IPS DF 4.7 (cell line): ENCODE measurements at regions not wholly inside any gene's neighbourhood (a gene's known extent, or its start where the extent isn't known, plus 50 kb on each side); places are given as distances from the start of the nearest gene placed in this dataset.
"Not testable (repeated sequence)": the region's sequence is repeated elsewhere in the genome, so short reads cannot be mapped to it uniquely, and the experiment has no call there.

Experiments
- DNase-seq: peaks from one replicate; pipeline ENCODE4 v3.0.0-alpha.2; 2013; ENCODE audit warnings: low spot score; ENCODE audit errors: extremely low read depth

DNA sequence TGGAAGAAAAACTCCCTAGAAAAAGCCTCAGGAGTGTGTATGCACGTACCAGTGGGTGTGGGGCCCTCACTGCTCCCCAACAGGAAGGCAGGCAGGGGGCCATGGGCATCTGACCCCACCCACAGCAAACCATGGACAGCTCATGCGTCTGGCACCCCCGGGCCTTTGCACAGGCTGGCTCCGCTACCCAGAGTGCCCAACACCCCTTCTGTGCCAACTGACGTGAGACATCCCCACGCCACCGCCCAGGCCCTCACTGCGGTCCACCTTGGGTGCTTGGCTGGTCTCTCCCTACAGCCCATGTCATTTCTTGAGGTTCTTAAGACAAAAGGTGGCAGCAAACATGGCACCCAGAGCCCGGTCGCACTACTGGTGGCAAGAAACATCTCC lies 91.4 kb downstream of the NCOR2 start:
- no peak for DNase-seq

DNA sequence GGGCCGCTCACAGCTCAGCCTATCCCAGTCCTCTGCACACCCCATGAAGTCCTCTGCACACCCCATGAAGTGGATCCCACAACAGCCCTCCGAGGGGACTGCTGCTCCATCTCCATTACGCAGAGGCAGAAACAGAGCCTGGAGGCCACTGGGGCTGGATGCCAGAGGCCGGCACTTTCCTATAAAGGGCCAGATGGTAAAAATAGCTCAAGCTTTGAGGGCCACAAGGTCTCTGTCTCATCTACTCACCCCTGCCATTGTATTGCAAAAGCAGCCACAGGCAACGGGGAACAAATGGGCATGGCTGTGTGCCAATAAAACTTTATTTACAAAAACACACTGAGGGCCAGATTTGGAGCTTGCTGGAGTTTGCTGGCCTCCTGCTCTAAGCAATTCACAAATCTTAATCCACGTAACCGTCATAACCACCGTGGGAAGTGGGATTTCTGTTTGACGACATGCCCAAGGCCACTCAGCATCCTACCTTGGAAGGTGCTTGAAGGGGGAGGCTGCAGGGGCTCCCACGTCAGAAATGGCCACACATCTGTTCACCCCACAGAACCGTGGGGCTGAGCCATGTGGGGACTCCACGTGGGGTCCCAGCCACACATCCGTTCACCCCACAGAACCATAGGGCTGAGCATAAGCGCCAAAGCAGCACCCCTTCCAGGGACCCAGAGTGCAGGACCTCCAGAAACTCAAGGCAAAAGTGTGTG lies 92.0 kb downstream of the NCOR2 start:
- DNase-seq = no peak

DNA sequence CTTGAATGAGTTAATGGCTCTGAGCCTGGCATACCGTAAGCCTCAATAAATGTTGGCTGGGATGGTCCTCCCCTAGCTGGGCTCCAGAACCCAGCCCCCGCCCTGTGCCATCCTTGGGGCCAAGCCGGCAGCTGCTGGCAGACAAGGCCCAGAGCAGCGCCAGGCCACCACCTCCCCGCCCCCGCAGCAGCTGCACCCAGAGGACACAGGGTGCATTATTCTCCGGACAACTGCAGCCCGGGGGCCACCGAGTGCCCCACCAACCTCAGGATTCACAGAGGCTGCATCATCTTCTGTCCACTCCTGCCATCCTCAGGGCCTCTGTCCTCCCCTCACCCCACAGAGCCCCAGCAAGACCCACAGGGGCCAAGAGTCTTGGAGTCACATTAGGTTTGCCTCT lies 92.7 kb downstream of the NCOR2 start:
- DNase-seq = no peak

DNA sequence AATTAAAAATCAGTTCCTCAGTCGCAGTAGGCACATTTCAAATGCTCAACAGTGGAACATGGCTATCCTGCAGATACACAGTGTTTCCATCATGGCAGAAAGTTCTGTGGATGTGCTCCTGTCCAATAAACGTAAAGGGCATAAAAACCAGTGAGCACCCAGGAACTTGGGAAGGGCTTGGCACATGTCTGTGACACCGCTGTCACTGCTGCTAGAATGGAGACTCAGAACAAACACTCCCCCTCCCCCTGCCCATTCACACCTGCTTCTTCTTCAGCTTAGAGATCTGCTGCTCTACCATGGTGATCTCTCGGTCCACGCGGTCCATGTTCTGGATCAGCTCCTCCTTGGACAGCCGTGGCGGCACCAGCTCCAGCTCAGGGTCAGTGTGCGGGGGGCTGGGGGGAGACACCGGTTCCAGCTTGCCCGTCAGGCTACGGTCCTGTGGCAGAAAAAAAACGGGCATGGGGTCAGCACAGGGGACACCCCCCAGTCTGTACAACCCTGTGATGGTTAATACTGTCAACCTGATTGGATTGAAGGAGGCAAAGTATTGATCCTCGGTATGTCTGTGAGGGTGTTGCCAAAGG lies 94.6 kb downstream of the NCOR2 start:
- no peak for DNase-seq

DNA sequence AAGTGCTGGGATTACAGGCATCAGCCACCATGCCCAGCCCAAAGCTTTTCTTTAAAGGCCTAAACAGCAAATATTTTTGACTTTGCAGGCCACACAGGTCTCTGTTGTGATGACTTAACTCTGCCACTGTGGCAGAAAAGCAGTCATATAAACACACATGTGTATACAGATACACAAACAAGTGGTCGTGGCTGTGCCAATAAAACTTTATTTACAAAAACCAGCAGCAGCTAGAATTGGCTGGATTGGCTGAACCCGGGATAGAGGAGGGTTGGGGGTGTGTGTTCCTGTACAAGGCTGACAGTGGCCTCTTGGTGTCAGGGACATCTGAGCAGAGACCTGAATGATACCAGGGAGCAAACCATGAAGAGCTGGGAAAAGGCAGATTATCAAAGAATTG lies 95.6 kb downstream of the NCOR2 start:
- no peak for DNase-seq

DNA sequence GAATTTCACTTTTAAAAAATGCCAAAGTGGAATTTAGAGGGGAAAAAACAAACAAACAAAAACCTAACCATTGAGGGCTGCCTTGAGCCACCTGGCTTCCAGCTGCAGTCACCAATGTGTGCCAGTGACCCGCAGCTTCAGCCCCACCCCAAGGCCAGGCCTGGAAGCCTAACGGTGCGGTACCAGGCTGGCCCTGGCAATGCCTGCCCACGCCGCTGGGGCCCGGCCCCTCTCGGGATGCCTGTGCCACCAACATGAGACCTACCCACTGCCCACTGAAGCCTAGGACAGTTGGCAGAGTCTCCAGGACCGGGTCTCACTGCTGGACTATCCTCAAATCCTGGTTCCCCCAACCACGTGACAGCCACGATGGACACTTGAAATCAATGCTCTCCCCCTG lies 96.6 kb downstream of the NCOR2 start:
- no peak for DNase-seq

DNA sequence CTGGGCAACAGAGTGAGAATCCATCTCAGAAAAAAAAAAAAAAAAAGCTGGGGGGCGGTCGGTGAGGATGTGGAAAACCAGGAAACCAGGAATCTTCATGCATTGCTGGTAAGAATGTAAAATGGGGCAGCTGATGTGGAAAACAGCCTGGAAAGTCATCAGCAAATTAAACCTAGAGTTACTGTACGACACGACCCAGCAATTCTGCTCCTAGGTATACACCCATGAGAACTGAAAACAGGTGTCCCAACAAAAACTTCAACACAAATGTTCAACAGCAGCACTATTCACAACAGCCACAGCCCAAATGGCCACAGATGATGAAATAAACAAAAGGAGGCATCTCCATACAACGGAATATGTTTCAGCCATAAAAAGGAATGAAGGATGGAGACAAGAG lies 97.3 kb downstream of the NCOR2 start:
- no peak for DNase-seq

DNA sequence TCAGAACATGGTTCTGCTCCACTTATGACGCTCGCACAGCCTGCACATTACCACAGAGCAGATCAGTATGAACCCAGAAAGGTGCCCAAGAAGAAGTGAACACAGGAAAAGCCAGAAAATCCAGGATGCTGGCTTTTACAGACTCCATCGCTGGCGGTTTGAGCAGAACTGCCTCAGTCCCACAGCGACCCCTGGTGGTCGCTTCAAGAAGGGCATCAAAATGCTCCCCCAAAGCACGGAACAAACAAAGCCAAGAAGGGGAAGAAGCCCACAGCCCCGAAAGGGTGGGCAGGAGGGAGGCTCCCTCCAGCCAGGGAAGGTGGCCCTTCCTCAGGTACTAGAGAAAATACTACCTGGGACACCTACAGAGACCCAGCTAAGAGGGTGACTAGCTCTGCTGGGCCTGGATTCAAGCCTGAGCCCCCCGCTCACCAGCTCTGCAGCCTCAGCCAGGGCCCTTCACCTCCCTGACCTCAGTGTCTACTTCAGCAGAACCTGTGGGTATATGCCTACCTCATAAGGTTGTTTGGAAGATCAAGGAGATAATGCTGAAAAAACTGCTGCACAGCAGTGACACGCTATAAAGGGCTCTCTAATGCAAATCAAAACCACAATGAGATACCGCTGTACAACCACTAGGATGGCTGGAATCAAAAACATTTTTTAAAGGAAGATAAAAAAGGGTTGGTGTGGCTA lies 98.1 kb downstream of the NCOR2 start:
- peak; percentile 19 for DNase-seq

DNA sequence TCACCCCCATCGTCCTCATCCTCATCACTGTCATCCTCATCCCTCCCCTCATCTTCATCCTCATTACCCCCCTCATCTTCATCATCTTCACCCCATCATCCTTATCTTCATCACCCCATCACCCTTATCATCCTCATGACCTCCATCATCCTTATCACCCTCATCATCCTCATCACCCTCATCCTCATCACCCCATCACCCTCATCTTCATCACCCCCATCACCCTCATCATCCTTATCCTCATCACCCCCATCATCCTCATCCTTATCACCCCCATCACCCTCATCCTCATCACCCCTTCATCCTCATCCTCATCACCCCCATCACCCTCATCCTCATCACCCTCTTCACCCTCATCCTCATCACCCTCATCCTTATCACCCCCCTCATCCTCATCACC lies 99.9 kb downstream of the NCOR2 start:
- not testable (repeated sequence) for DNase-seq

DNA sequence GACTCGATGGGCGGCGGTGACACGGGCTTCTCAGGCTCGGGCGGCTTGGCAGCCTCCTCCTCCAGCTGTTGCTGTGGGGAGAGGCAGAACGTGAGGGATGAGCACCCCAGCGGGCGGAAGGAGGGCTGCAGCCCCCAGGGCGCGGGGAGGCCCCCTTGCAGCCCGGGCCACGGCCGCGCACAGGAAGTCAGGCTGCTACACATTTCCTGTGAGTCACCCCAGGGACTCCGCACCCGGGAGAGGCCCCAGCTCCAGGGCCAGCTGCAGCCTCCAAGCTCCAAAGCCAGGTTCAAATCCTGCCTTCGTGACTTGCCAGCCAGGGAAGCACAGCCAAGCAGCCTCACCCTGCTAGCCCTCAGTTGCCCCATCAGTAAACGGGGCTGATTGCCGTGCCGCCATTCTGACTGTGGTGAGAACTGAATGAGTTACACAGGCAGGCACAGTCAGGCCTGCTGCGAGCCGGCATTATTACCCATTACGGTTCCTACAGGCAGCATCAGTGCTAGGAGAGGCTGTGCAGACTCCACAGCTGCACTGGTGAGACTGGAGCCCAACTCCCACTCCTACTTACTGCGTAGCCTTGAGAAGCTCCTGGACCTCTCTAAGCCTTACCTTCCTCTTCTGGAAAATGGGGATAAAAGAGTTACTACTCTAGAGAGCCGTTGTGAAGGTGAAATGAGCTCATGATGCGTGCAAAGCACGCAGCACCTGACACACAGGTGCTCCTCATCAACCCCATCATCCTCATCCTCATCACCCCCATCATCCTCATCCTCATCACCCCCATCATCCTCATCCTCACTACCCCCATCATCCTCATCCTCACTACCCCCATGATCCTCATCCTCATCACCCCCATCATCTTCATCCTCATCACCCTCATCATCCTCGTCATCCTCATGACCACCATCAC lies 100.9 kb downstream of the NCOR2 start:
- no peak for DNase-seq

DNA sequence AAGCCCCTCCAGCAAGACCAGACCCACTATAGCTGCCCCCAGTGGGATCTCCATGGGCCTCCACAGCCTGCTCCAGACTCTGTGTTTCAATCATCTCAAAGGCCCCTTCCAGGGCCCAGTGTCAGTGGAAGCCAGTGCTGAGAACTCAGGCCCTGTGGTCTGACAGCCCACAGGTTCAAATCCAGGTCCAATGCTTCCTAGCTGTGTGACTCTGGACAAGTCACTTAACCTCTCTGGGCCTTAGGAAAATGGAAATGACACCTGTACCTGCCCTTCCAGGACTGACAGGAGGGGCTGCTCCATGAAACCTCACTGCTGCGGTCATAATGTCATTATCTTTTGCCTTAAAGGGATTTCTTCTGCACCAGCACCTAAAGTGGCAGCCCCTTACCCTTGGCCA lies 101.9 kb downstream of the NCOR2 start:
- DNase-seq = no peak

DNA sequence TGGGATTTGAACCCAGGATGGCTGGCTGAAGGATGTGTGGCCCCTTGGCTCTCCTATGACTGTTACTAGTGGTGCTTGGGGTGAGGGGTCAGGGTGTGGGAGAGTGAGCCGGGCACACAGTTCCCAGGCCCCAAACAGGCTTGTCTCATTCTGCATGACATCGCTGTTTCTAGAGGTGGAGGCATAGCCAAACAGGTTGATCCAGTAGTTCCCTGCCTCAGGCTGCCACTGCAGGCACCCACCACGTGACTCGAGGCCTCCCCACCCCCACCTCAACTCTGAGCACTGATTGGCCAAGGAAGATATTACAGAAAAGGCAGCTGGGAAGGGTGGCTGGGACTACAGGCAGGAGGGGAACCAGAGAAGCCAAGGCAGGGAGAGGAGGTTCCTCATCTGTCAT lies 102.6 kb downstream of the NCOR2 start:
- DNase-seq = no peak

DNA sequence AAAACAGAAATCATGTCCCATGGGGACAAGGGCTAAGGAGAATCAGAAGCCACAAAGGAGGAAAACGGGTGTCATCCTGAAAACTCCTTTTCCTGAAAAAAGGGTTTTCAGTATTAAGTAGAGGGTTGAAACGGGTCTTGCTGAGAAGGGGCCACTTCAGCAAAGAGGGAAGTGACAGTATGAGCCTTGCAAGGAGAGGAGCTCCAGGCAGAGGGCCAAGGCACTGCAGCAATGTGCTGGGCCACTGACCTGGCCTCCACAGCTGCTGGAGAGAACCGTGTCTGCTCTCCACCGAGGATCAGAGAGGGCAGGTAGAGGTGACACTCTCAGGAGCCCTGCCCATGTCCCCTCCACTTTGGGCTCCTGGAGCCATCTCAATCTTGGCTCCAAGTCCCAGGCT lies 103.3 kb downstream of the NCOR2 start:
- no peak for DNase-seq

DNA sequence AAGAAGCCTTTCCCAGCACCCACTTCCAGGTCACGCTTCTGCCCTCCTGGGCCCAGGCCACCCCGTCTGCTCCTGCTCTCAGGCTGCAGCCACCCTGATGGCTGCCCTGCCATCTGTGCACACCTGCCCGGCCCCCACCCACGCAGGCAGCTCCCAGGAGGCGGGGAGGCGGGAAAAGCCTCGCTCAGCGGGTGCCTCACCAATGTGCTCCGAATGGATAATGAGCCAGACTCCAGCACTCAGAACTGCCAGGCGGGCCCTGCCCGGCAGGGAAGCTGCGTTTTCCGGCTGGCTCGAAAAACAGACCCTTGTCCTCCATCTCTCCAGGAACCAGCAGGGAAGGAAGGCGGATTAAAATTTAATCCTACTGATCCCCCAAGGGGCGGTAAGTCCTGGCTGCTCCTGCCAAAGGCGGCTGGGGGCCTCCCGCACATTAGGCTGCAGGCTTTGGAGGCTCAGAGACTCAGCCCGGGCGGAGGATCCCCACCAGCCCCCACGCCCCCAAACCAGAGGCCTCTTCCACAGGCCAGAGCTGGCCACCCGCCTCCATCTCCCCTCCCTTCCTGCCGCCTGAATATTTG lies 104.0 kb downstream of the NCOR2 start:
- no peak for DNase-seq

DNA sequence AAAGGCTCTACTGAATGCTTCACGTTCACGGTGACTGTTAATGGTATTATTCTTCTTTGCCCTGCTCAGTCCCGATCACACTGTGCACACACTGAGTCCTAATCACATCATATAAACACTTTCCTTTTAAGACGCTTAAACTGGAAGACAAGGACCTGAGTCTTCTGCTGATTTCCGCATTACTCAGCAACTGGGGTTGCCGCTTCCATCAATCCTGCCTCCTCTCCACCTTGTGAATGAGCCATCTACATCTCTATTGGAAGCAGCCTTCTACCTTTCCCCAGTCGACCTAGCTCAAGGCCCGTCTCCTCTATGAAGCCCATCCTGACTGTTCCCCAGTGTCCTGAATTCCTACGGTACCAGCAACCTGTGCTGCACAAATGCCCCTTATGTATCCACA lies 104.7 kb downstream of the NCOR2 start:
- no peak for DNase-seq

DNA sequence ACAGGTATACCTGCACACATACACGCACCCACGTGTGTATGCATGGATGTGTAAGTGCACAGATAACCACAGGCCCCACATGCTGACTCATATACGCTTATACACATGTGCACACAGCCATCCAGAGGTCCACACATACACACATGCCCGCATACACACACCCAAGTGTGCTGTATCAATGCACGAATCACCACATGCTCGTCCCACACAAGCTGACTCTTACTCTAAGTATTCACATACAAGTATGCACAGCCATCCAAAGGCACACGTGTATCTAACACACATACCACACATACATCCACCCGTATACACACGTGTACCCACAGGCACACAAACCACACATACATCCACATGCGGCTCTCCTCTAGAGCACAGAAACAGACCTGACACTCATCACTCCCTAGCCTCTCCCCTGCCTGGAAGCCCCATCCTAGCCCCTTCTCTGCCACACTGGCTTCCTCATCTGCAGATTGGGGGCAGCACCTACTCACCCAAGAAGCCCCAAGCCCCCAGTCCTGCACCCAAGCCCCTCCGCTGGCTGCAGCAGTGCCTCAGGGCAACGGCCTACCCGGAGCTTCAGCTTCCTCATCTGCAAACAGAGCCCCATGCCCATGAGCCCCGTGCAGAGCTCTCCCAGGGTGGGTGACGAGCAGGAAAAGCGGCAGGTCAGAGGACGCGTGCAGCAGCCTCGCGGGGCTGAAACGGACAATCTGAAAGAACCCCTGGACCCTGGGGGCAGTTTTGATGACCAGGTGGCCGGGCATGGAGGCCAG lies 105.4 kb downstream of the NCOR2 start:
- DNase-seq = no peak

DNA sequence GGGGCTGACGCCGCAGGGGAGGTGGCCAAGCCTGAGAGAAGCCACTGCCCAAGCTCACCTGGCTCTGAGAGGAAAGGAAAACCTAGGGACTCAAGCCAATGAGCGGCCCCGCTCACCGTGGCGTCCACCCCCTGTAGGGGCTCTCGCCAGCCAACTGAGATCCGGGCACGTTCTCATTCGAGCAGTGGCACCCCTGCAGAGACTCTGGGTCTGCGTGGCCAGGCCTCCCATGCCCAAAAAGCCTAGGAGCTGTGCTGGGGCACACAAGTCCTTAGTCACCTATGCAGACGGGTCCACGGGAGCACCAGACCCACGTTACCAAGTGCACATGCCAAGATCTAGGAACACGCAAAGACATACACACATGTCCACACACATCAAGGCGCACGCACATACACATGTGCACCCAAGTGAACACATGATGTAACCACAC lies 106.2 kb downstream of the NCOR2 start:
- no peak for DNase-seq

DNA sequence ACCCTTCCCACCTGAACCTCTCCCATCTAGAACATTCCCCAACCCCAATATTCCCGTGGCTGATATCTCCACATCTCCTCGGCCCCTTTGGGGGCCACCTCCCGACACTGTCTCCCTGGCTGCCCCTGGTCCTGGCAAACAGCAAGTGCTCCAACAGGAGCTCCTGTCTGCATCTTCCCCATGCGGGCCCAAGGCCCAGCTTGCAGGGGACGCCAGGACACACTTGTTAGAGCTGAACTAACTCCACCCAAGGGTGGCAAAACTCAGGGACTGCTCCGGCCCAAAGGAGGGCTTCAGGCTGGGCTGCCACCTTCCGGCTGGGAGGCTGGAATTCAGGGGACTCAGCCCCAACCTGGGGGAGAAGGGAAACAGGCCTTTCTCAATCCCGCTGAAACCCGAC lies 106.6 kb downstream of the NCOR2 start:
- DNase-seq = no peak

DNA sequence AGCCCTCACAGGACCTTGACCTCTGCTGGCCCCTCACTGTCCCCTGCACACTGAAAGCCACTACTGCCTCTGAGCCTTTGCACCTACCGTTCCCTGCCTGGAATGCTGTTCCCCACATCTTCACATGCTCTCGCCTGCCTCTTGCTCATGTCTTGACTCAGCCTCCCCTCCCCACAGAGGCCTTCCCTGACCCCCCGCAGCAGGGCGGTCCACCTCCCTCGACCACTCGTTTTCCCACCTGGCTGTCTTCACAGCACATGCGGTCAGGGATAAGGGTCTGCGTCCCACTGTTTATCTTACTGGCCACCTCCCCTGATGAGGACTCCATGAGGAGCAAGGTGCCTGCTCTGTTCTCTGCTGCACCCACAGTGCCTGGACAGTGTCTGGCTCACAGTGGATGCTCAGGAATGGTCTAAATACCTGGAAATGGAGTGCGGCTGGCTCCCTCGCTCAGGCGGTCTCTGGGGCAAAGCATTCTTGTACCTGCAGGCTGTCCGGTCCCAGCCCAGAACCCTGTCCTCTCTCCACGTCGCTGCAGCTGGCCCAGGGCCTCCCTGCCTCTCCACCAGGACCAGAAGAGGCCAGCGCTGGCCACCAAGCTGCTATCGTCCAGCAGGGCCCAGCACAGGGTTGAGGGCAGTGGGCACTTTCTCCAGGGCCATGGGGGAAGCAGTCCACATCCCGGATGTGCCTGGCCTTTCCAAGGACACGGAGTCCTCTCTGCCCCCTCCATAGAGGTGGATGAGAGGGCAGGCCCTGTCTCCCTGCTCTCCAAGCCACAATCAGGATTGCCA lies 107.4 kb downstream of the NCOR2 start:
- no peak for DNase-seq
